Stimulated activated CD4-positive, alpha-beta T cell treated with anti-CD3 and anti-CD28 coated beads, TNF-alpha, amount 100 ng/mL, for 1 hour (primary cell): ENCODE measurements at regions not wholly inside any gene's neighbourhood (a gene's known extent, or its start where the extent isn't known, plus 50 kb on each side); places are given as distances from the start of the nearest gene placed in this dataset.

Experiments
- DNase-seq, 3 donors: peaks; one replicate each; pipeline ENCODE4 v3.0.0-alpha.2; 2020; ENCODE audit warnings: low read depth in 3 of 3, low spot score in 1 of 3

GRCh38 chr1:229194096-229194495 is 76.8 kb upstream of the RAB4A start:
- no peak for DNase-seq

- no peak for DNase-seq
These were observed 75.7 kb upstream of the RAB4A start for GRCh38 chr1:229195246-229195645.

- DNase-seq, result no peak
These were observed 74.3 kb upstream of the RAB4A start for GRCh38 chr1:229196404-229197264.

- DNase-seq, result no peak
These were observed 73.7 kb upstream of the RAB4A start for GRCh38 chr1:229197265-229197585.

- no peak for DNase-seq
These were observed 71.4 kb upstream of the RAB4A start for GRCh38 chr1:229199261-229200243.

- no peak for DNase-seq
These were observed 67.7 kb upstream of the RAB4A start for GRCh38 chr1:229203030-229203751.

- no peak for DNase-seq
These were observed 66.8 kb upstream of the RAB4A start for GRCh38 chr1:229203991-229204632.

GRCh38 chr1:229204921-229205777 is 65.8 kb upstream of the RAB4A start:
- DNase-seq, result no peak

- no peak for DNase-seq
These were observed 65.1 kb upstream of the RAB4A start for GRCh38 chr1:229205854-229206253.

GRCh38 chr1:229207916-229208315 is 63.0 kb upstream of the RAB4A start:
- no peak for DNase-seq

- DNase-seq, result no peak
These were observed 62.4 kb upstream of the RAB4A start for GRCh38 chr1:229208481-229208880.

- no peak for DNase-seq
These were observed 61.5 kb upstream of the RAB4A start for GRCh38 chr1:229209386-229209785.

- DNase-seq, result no peak
These were observed 61.1 kb upstream of the RAB4A start for GRCh38 chr1:229209816-229210215.

GRCh38 chr1:229210844-229211243 is 60.1 kb upstream of the RAB4A start:
- DNase-seq, result no peak

GRCh38 chr1:229213797-229214196 is 57.1 kb upstream of the RAB4A start:
- no peak for DNase-seq

- no peak for DNase-seq
These were observed 53.2 kb upstream of the RAB4A start for GRCh38 chr1:229217716-229218115.

GRCh38 chr1:229218612-229219025 is 52.3 kb upstream of the RAB4A start:
- DNase-seq, result no peak

- no peak for DNase-seq
These were observed 50.6 kb upstream of the RAB4A start for GRCh38 chr1:229220163-229220846.
